ENCODE measurements at regions not wholly inside any gene's neighbourhood (a gene's known extent, or its start where the extent isn't known, plus 50 kb on each side); places are given as distances from the start of the nearest gene placed in this dataset.

DNA sequence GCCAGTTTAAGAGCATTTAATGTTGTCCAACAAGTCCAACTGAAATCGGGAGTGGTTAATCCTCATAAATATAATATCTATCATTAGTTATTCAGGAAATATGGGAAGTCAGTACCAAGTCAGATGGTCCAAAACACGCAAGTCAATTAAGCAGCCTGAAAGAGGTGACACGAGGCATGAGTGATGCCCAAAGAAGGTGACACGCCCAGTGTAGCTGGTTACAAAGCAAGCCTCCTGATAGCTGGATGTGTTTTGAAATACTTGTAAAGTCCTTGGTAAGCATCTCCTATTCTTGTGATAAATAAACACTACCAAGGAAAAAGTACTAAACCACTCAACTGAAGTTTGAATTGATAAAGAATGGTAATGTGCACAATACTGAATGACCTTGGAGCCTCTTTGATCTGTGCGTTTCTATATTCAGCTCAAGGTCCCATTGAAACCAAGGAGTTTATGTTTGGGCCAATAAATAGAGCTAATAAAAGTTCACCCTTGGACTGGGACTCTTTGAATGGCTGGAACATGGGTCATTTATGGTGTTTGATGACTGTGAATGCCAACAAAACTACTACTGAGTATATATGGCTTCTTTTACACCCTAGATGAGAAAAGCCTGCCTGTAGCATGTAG lies 93.2 kb upstream of the KLF3 start:
- H2AFZ ChIP-seq (ENCODE audit: low read length, unreplicated experiment) = no peak overlapping the region
- no peaks in the 10 kb centered on the region for H3K27me3 ChIP-seq (ENCODE audit: insufficient read depth, low read length)
- no peaks in the 10 kb centered on the region for H3K36me3 ChIP-seq (ENCODE audit: insufficient read depth, low read length)
- no peak overlapping the region for H3K4me3 ChIP-seq (ENCODE audit: low read depth, low read length)
- H3K79me2 ChIP-seq (ENCODE audit: control insufficient read depth, insufficient read depth, low read length, unreplicated experiment) = no peaks in the 10 kb centered on the region
- no peak overlapping the region for H3K27ac ChIP-seq (ENCODE audit: low read depth, low read length)
- H3K4me1 ChIP-seq (ENCODE audit: control insufficient read depth, insufficient read depth, low read length, unreplicated experiment) = peaks cover 20% of the 10 kb centered on the region

DNA sequence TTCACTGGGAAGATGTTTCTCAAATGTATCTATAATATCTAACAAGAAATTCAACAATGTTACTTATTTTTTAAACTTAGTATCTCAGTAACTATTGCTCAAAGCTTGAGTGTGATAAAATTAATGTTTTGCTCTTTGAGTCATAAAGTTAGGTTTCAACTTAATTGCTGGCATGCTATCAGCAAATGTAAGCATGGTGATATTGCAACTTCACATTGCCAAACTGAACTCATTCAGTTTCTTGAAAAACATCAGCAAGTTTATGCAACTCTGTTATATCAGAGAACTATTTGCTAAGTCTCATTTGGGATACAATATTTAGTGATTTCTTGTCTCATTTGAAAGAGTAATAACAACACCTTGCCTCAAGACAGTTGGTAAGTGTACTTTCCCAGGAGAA lies 91.2 kb upstream of the KLF3 start:
- no peaks in the 10 kb centered on the region for H3K27me3 ChIP-seq (ENCODE audit: insufficient read depth, low read length)
- H3K79me2 ChIP-seq (ENCODE audit: control insufficient read depth, insufficient read depth, low read length, unreplicated experiment) = no peaks in the 10 kb centered on the region
- H2AFZ ChIP-seq (ENCODE audit: low read length, unreplicated experiment) = no peak overlapping the region
- no peaks in the 10 kb centered on the region for H3K36me3 ChIP-seq (ENCODE audit: insufficient read depth, low read length)
- H3K4me1 ChIP-seq (ENCODE audit: control insufficient read depth, insufficient read depth, low read length, unreplicated experiment) = peaks cover 2% of the 10 kb centered on the region
- H3K27ac ChIP-seq (ENCODE audit: low read depth, low read length) = no peak overlapping the region
- no peak overlapping the region for H3K4me3 ChIP-seq (ENCODE audit: low read depth, low read length)

DNA sequence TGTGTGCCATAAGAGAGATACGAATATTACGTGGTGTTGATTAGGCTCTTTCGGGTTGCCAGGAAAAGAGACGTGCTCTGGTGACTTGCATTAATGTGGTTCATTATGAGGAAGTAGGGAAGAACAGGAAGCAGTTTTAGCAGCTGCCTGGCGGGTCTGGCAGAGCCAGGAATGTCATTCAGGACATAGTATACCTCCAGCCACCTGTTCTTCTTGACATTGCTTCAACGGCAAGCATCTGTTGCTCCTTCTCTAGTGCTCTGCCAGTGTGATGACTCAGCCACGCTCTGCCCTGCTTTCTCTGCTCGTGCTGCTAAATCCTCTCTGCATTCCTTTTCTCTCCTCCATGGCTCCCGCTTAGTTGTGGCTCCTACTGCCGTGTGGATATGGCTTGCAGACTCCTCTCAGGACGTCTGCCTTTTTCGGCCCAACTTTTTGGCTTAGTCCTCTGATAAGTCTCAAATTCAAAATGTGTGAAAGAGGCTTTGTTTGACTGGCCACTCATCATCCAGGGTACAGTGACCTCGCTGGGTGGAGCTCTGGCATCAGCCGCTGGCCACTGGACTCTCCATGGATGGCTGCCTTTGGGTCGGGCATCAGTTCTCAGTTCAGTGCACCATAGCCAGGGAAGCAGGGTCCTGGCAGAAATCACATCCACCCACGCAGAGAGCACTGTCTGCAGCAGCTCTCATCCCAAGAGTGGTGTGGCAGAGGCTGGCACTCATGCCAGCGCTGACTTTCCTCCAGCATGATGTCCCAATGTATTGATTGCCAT lies 89.3 kb upstream of the KLF3 start:
- H2AFZ ChIP-seq (ENCODE audit: low read length, unreplicated experiment) = no peak overlapping the region
- H3K27ac ChIP-seq (ENCODE audit: low read depth, low read length) = no peak overlapping the region
- H3K4me1 ChIP-seq (ENCODE audit: control insufficient read depth, insufficient read depth, low read length, unreplicated experiment) = no peaks in the 10 kb centered on the region

DNA sequence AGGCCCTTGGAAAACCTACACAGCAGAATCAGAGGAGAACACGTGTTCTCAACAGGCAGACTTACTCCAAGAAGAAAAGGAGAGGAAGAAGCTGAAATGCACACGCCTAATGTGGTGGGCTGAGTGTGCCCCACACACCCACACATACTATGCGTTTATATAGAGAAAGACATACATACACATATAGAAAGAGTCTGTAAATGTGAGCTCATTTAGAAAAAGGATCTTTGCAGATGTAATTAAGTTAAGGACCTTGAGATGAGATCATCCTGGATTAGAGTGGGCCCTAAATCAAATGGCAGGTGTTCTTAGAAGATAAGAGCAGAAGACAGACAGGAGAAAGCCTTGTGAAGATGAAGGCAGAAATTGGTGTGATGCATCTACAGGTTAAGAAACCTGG lies 87.2 kb upstream of the KLF3 start:
- no peaks in the 10 kb centered on the region for H3K36me3 ChIP-seq (ENCODE audit: insufficient read depth, low read length)
- no peak overlapping the region for H3K4me3 ChIP-seq (ENCODE audit: low read depth, low read length)
- H3K27ac ChIP-seq (ENCODE audit: low read depth, low read length) = no peak overlapping the region
- H3K27me3 ChIP-seq (ENCODE audit: insufficient read depth, low read length) = no peaks in the 10 kb centered on the region
- H3K79me2 ChIP-seq (ENCODE audit: control insufficient read depth, insufficient read depth, low read length, unreplicated experiment) = no peaks in the 10 kb centered on the region
- no peaks in the 10 kb centered on the region for H3K4me1 ChIP-seq (ENCODE audit: control insufficient read depth, insufficient read depth, low read length, unreplicated experiment)
- no peak overlapping the region for H2AFZ ChIP-seq (ENCODE audit: low read length, unreplicated experiment)

More for the DNA sequence above, 89.3 kb upstream of the KLF3 start:
- no peaks in the 10 kb centered on the region for H3K79me2 ChIP-seq (ENCODE audit: control insufficient read depth, insufficient read depth, low read length, unreplicated experiment)
- H3K36me3 ChIP-seq (ENCODE audit: insufficient read depth, low read length) = no peaks in the 10 kb centered on the region
- H3K4me3 ChIP-seq (ENCODE audit: low read depth, low read length) = no peak overlapping the region
- no peaks in the 10 kb centered on the region for H3K27me3 ChIP-seq (ENCODE audit: insufficient read depth, low read length)

DNA sequence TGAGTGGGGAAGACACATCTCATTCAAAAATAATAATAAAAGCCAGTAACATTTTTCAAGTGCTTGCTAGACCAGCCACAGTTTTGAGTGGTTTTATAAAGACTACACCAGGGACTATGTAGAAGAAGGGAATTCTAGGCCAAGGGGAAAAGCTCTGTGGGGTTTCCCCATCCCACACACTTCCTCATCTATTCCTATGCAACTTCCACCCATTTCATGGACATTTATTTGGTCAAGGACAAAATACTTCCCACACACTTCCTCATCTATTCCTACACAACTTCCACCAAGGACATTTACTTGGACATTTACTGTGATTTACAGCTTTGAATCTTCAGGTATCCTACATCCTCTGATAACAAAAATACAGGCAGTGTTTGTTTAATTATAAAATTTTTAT lies 86.5 kb upstream of the KLF3 start:
- no peak overlapping the region for H2AFZ ChIP-seq (ENCODE audit: low read length, unreplicated experiment)
- no peaks in the 10 kb centered on the region for H3K4me1 ChIP-seq (ENCODE audit: control insufficient read depth, insufficient read depth, low read length, unreplicated experiment)
- no peaks in the 10 kb centered on the region for H3K79me2 ChIP-seq (ENCODE audit: control insufficient read depth, insufficient read depth, low read length, unreplicated experiment)
- H3K27ac ChIP-seq (ENCODE audit: low read depth, low read length) = no peak overlapping the region
- H3K4me3 ChIP-seq (ENCODE audit: low read depth, low read length) = no peak overlapping the region
- peaks cover 4% of the 10 kb centered on the region for H3K27me3 ChIP-seq (ENCODE audit: insufficient read depth, low read length)
- H3K36me3 ChIP-seq (ENCODE audit: insufficient read depth, low read length) = no peaks in the 10 kb centered on the region

DNA sequence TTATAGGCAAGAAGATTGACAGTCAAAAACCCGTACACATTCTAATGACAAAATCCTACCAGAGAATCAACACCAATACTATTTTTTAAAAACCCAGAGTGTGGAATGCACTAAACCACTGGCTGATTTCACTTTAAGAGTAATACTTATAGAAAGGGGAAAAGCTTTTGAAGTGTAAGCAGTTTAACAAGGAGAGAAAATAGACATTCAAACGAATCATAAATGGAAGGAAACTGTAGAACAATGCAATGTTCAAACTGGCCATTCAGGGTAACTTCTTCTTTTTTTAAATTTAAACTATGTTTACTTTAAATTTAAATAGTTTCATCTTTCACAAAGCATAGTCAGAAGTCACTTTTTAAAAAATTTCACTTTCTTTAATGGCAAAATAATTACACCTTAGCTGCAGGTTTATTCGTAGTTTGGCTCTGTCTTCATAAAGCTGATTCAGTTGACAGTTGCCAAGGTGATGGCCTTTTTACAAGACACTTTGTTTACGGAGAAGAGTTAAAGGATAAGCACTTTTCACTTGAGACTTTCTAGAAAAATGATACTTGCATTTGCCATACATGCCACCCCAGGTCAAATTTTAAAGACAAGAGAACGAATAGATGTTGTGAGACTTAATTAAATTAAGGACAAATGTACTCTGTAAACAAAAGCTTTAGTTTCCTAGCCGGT lies 82.4 kb upstream of the KLF3 start:
- Histone ChIP-seq H3K36me3 (ENCODE audit: insufficient read depth, low read length) (no peaks in the 10 kb centered on the region), H3K4me1 (ENCODE audit: control insufficient read depth, insufficient read depth, low read length, unreplicated experiment) (no peaks in the 10 kb centered on the region), H3K4me3 (ENCODE audit: low read depth, low read length) (no peak overlapping the region), H3K27ac (ENCODE audit: low read depth, low read length) (no peak overlapping the region), H3K79me2 (ENCODE audit: control insufficient read depth, insufficient read depth, low read length, unreplicated experiment) (no peaks in the 10 kb centered on the region), H3K27me3 (ENCODE audit: insufficient read depth, low read length) (peaks cover 35% of the 10 kb centered on the region), H2AFZ (ENCODE audit: low read length, unreplicated experiment) (no peak overlapping the region)

DNA sequence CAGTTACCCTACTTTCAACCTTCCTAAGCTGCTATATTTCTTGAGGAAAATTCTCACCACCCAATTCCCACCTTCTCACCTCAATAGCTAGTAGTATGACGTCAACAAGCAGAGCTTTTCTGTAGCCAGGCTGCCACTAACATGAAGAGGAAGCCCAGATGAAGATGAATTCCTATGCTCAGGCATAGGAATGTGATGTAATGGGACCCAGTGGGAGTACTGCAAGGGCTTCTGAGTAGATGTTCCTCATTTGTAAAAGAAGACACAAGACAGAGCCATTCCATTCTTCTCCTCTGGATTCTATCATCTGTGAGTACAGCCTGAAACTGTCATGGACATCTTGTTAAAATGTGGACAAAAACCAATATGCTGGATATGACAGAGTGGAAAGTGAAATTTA lies 81.6 kb upstream of the KLF3 start:
- H2AFZ ChIP-seq (ENCODE audit: low read length, unreplicated experiment) = no peak overlapping the region
- H3K27me3 ChIP-seq (ENCODE audit: insufficient read depth, low read length) = peaks cover 38% of the 10 kb centered on the region
- H3K27ac ChIP-seq (ENCODE audit: low read depth, low read length) = no peak overlapping the region
- H3K4me3 ChIP-seq (ENCODE audit: low read depth, low read length) = no peak overlapping the region
- no peaks in the 10 kb centered on the region for H3K4me1 ChIP-seq (ENCODE audit: control insufficient read depth, insufficient read depth, low read length, unreplicated experiment)
- H3K79me2 ChIP-seq (ENCODE audit: control insufficient read depth, insufficient read depth, low read length, unreplicated experiment) = no peaks in the 10 kb centered on the region
- H3K36me3 ChIP-seq (ENCODE audit: insufficient read depth, low read length) = no peaks in the 10 kb centered on the region

DNA sequence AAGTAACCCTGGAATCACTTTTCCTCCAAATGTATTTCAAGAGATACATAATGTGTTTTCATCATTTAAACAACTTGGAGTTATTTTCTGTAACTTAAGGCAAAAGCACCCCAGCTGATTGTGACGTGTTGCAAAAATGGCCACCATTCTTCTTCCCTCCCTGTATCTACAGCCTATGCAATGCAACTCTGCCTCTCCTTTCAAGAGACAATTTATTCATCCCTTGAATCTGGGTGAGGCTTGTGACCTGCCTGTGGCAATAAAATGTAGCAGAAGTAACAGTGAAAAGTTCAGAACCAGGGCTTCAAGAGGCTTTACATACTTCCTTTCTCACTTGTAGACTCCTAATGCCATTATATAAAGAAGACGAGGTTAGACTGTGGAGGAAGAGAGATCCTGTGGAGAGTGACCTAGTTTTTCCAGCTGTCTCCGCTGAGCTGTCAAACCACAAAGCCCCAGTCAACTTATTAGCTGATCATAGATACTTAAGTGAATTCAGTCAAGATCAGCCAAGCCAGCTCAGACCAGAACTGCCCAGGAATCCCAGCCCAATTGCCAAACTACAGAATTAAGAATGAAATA lies 81.0 kb upstream of the KLF3 start:
- Histone ChIP-seq H3K36me3 (ENCODE audit: insufficient read depth, low read length) (no peaks in the 10 kb centered on the region), H3K79me2 (ENCODE audit: control insufficient read depth, insufficient read depth, low read length, unreplicated experiment) (no peaks in the 10 kb centered on the region), H3K4me1 (ENCODE audit: control insufficient read depth, insufficient read depth, low read length, unreplicated experiment) (no peaks in the 10 kb centered on the region), H3K4me3 (ENCODE audit: low read depth, low read length) (no peak overlapping the region), H3K27me3 (ENCODE audit: insufficient read depth, low read length) (peaks cover 40% of the 10 kb centered on the region), H2AFZ (ENCODE audit: low read length, unreplicated experiment) (no peak overlapping the region), H3K27ac (ENCODE audit: low read depth, low read length) (no peak overlapping the region)

DNA sequence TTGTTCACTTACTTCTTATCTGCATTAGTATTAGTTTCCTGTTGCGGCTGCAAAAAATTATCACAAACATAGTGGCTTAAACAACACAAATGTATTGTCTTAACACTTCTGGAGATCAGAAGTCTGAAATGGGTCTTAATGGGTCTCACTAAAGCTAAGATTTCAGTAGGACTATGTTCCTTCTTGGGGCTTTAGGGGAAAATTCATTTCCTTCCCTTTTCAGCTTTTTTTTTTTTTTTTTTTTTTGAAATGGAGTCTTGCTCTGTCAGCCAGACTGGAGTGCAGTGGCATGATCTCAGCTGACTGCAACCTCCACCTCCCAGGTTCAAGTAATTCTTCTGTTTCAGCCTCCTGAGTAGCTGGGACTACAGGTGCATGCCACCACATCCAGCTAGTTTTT lies 78.1 kb upstream of the KLF3 start:
- Histone ChIP-seq H3K27me3 (ENCODE audit: insufficient read depth, low read length) (peaks cover 44% of the 10 kb centered on the region), H3K79me2 (ENCODE audit: control insufficient read depth, insufficient read depth, low read length, unreplicated experiment) (no peaks in the 10 kb centered on the region), H3K4me3 (ENCODE audit: low read depth, low read length) (no peak overlapping the region), H3K36me3 (ENCODE audit: insufficient read depth, low read length) (no peaks in the 10 kb centered on the region), H3K4me1 (ENCODE audit: control insufficient read depth, insufficient read depth, low read length, unreplicated experiment) (no peaks in the 10 kb centered on the region), H3K27ac (ENCODE audit: low read depth, low read length) (no peak overlapping the region), H2AFZ (ENCODE audit: low read length, unreplicated experiment) (no peak overlapping the region)

DNA sequence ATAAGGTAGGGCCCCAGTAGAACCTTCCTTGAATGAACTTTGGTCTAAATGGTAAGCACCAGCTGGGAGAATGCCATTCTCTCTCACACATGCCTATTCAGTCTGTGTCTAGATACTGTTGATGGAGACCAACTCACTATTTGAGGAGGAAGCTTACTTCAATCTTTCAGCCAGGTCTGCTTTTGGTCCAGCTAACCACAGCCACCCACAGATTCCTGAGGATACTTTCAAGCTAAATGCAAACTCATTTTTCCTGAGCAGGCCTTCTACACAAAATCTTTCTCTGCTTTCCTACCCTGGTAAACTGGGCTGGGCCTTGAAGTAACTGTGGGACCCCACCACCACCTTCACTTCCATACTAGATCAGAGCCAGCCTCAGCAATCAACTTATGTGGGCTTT lies 76.9 kb upstream of the KLF3 start:
- Histone ChIP-seq H3K79me2 (ENCODE audit: control insufficient read depth, insufficient read depth, low read length, unreplicated experiment) (no peaks in the 10 kb centered on the region), H3K4me1 (ENCODE audit: control insufficient read depth, insufficient read depth, low read length, unreplicated experiment) (no peaks in the 10 kb centered on the region), H3K27me3 (ENCODE audit: insufficient read depth, low read length) (peaks cover 49% of the 10 kb centered on the region), H3K4me3 (ENCODE audit: low read depth, low read length) (no peak overlapping the region), H3K27ac (ENCODE audit: low read depth, low read length) (no peak overlapping the region), H2AFZ (ENCODE audit: low read length, unreplicated experiment) (no peak overlapping the region), H3K36me3 (ENCODE audit: insufficient read depth, low read length) (no peaks in the 10 kb centered on the region)

Data from ACC112 (cell line).